ENCODE measurements at regions not wholly inside any gene's neighbourhood (a gene's known extent, or its start where the extent isn't known, plus 50 kb on each side); places are given as distances from the start of the nearest gene placed in this dataset.

GRCh38 chr1:115412286-115412685, 74.2 kb upstream of the NGF start:
- TF ChIP-seq CTCF (IDR thresholded peaks at IDR 0.05 in 4 of 5, conservative IDR thresholded peaks at IDR 0.05 in 1 of 5), result no peak
- TF ChIP-seq POLR2A (IDR thresholded peaks at IDR 0.05), result no peak

Data from gastrocnemius medialis (tissue), 4 donors.